ENCODE measurements at regions not wholly inside any gene's neighbourhood (a gene's known extent, or its start where the extent isn't known, plus 50 kb on each side); places are given as distances from the start of the nearest gene placed in this dataset.

DNA sequence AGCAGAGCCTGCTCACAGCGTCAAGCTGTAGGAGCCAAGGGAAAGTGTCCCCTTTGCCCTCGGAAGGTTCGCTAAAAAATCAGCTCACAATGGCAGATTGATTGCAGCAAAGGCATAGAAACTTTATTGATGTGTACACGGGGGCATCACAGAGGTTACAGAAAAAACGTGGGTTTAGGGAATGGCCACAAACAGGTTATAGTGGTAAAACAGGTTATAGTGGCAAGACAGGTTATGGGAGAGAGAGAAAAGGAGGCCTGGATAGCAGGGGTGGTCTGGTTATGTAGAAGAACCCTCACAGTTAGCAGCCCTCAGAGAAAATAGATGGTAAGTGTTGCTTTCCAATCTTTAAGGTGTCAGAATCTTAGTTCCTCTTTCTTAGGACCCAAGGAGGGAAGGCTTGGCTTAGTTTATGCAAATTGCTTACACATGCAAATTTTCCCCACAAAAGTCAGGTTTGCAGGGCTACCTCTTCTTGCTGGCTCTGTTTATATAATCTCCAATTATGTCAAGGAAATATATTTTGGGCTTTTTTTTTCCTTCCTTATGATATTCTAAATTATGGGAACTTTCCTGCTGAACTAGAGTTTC, 113.7 kb downstream of the BMP15 start:
- TF ChIP-seq CTCF (IDR thresholded peaks at IDR 0.05), result no peak

- no peak for TF ChIP-seq CTCF (IDR thresholded peaks at IDR 0.05)
Observed at GRCh38 chrX:51026862-51027261, 116.3 kb downstream of the BMP15 start.

GRCh38 chrX:51035746-51036145, 125.2 kb downstream of the BMP15 start:
- TF ChIP-seq CTCF (IDR thresholded peaks at IDR 0.05), result no peak

DNA sequence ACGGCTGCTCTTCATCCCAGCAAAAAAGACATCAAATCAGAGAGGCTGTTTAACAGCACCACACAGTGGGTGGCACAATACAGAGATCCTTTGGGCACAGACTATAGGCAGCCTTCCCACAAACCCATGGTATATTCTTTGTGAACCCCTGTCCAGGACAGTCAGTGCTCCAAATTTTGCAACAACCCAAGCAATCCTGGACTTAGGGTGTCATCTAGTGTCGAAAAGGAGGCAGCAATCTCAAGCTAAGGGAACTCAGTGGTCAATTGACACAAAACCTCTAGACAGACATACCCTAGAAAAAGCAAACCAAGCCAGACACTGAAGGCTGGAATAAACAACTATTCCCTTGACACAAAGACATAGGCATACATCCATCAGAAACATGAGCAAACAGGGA, 137.4 kb downstream of the BMP15 start:
- no peak for TF ChIP-seq CTCF (IDR thresholded peaks at IDR 0.05)

GRCh38 chrX:51053741-51054140, 143.2 kb downstream of the BMP15 start:
- TF ChIP-seq CTCF (IDR thresholded peaks at IDR 0.05), result no peak

DNA sequence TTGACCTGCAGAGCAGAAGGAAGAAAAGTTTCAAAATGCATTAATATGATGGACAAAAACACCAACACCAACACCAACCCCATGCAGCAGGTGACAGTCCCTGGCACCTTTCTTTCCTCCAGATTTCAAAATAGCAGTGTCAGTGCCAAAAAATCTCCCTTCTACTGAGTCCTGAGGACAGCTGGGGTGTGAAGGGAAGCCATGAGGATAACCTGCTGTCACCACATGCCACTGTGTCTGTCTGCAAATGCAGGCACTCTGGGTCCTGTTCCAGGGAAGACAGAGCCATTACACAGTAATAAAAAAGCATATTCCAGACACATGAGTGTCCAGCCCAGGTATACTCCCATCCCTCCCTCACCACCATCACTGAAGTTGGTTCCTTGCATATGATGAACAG, 187.5 kb downstream of the BMP15 start:
- TF ChIP-seq CTCF (IDR thresholded peaks at IDR 0.05), result no peak

- peak; percentile 64 for TF ChIP-seq CTCF (IDR thresholded peaks at IDR 0.05)
Observed at GRCh38 chrX:51144828-51145442, 187.7 kb upstream of the NUDT10 start.

- TF ChIP-seq CTCF (IDR thresholded peaks at IDR 0.05), result no peak
Observed at GRCh38 chrX:51148848-51149247, 183.8 kb upstream of the NUDT10 start.

All from LNCAP (cell line).